Stimulated activated CD4-positive, alpha-beta T cell treated with anti-CD3 and anti-CD28 coated beads, Interleukin-2, amount 100 ng/mL, for 24 hours (primary cell): ENCODE measurements at regions not wholly inside any gene's neighbourhood (a gene's known extent, or its start where the extent isn't known, plus 50 kb on each side); places are given as distances from the start of the nearest gene placed in this dataset.
"Not testable (repeated sequence)": the region's sequence is repeated elsewhere in the genome, so short reads cannot be mapped to it uniquely, and the experiment has no call there.

Source experiments
- DNase-seq, 2 donors: peaks; one replicate each; pipeline ENCODE4 v3.0.0-alpha.2; 2020

DNA sequence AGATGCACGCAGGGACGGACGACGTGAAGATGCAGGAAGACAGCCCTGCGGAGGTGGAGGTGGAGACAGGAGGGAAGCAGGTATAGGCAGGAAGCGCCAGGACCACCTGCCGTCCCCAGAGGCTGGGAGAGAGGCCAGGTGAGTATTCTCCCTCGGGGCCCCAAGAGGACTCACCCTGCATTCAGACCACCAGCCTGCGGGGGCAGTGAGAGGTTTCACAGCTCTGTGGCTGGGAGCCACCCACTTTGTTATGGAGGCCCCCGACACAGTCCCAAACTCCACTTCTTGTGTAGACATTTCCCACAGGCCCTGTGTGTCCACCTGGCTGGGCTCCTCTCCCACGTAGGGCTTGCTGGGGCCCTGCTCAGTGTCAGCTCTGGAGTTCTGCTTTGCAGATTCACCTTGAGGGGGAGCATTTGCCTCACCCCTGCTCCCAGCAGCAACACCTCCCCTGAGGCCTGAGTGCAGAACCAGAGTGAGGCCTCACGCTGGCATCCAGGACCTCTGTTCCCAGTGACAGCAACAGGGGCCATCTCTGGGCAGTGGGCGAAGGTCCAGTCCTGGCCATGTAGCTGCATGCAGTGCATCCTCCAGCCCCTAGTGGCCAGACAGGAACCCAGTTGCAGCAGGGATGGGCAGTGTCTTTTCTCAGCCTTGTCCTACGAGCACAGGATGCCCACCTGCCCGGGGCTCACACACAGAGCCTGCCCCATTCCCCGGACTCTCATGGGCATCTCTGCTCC is 119.4 kb upstream of the IQSEC1 start:
- no peak for DNase-seq

DNA sequence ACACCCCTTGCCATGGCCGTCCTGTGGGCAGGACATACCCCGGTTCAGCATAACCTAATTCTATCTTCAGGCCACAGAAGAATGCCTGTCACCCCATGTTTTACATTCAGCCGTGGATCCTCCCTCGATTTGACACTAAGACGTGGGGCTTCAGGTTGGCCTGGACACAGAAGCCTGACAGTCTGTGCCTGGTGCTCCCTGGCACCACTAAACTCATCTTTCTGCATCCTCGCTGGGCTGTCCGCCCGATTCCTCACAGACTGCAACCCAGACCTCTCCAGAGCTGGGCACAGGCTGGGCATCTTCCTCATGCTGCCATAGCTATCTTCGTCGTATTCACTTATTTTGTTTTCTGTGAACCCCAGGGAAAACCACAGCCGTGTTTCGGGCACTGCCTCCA is 117.8 kb upstream of the IQSEC1 start:
- no peak for DNase-seq

GRCh38 chr3:13190378-13190765 is 117.1 kb upstream of the IQSEC1 start:
- no peak for DNase-seq

DNA sequence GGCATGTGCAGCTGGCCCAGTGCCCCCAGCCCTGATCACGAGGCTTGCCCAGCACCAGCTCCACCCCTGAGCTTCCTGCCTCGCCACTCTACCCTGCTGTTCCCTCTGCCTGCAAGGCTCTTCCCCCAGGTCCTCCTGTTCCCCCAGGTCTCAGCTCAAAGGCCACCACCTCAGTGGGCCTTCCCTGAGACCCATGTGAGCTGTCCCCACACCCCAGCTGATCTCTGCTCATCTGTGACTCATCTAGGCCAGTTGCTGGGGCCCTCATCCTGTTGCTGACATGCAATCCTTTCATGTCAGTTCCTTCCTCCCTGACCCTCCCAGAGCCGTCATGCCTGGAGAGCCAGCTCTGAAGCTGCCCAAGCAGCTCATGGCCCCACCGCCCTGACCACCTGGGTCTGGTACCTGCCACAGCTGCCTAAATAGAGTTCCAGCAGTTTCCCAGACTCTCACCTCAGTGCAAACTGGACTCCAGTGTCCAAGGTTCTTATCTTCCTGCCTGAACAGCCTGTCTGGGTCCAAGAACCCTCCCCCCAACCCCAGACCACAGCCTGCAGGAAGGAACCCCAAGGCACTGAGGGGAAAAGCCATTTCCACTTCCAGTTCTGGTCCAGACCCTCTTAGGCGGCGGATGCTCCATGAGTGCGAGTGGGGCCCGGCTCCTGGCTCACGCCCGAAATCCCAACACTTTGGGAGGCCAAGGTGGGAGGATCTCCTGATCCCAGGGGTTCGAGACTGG is 116.6 kb upstream of the IQSEC1 start:
- no peak for DNase-seq

GRCh38 chr3:13188975-13189374 is 115.7 kb upstream of the IQSEC1 start:
- DNase-seq = no peak

DNA sequence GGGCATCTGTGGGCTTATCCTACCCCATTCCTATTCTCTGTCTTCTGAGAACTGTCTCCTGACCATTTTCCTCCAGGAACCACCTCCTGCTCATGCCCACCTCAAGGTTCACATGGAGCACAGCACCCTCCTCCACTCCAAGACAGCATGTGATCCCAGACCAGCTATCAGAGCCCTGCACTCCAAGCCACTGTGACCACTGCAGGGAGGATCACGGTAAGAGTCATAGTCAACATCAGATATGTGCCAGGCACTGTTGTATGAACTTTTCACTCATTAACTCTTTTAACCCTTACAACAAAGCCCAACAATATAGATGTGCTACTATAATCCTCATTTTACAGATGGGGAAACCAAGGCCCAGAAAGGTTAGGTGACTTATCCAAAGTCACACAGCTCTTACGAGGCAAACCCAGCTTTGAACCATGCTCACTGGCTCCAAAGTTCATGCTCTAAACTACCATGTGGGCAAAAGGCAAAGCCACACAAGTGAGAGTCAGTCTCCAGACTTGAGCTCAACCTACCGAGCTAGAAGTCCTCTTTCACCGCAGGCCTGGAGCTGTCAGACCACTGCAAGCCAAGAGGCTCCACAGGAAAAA is 115.1 kb upstream of the IQSEC1 start:
- DNase-seq = no peak

- no peak for DNase-seq
These were observed 114.4 kb upstream of the IQSEC1 start for GRCh38 chr3:13187593-13187992.

DNA sequence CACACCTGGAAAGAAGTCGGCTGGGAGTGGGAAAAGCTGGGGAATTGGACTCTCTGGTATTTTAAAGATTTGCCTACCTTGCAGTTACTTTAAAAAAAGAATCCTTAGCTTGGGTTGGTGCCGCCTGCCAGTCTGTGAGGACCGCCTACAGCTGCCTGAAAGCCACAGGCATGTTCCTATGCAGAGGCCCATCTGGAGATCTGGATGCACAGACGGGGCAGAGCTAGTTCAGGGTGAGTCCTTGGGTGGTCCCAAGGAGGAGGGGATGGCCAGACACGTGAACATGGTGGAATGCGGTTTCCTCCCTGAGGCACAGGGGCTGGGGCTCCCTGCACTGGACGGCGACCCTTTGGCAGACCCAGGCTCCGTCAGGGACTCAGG is 113.2 kb upstream of the IQSEC1 start:
- DNase-seq = no peak

DNA sequence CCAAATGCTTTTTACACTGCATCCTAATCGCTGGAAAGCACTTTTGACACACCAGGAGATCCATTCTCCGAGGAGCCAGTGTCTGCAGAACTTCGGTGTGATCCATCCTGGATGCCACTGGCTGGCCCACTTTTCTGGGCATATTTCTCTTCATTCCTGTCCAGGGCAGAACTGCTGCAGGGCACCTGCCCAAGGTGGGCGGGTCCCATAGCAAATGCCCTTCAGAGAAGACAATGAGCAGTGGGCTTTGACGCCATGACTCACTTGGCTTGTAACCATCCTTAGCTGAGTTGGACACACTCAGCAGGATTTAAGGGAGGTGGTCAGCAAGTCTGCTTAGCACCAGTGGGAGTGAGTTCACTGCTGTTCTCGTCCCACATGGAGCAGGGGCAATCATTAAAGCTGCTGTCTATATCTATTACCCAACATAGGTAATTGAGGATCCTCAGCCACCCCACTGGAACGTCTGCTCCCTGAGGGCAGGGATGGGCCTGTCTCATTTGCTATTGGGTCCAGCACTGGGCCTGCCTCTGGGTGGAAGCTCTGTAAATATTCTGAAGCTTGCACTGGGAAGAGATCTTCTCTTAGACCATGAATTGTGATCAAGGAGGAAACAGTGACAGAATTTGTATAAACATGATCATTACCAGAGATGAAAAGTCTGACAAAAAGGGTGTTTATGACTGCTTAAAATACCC is 112.7 kb upstream of the IQSEC1 start:
- DNase-seq = no peak

DNA sequence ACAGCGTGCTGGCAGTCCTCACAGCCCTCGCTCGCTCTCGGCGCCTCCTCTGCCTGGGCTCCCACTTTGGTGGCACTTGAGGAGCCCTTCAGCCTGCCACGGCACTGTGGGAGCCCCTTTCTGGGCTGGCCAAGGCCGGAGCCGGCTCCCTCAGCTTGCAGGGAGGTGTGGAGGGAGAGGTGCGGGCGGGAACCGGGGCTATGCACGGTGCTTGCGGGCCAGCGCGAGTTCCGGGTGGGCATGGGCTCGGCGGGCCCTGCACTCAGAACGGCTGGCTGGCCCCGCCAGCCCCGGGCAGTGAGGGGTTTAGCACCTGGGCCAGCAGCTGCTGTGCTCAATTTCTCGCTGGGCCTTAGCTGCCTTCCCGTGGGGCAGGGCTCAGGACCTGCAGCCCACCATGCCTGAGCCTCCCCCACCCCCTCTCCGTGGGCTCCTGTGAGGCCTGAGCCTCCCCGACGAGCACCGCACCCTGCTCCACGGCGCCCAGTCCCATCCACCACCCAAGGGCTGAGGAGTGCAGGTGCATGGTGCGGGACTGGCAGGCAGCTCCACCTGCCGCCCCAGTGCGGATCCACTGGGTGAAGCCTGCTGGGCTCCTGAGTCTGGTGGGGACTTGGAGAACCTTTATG is 106.5 kb upstream of the IQSEC1 start:
- DNase-seq = not testable (repeated sequence)

GRCh38 chr3:13179181-13179580 is 106.0 kb upstream of the IQSEC1 start:
- no peak for DNase-seq

GRCh38 chr3:13178107-13178506 is 104.9 kb upstream of the IQSEC1 start:
- no peak for DNase-seq

GRCh38 chr3:13177641-13178040 is 104.4 kb upstream of the IQSEC1 start:
- DNase-seq = no peak

GRCh38 chr3:13177236-13177635 is 104.0 kb upstream of the IQSEC1 start:
- DNase-seq = no peak

DNA sequence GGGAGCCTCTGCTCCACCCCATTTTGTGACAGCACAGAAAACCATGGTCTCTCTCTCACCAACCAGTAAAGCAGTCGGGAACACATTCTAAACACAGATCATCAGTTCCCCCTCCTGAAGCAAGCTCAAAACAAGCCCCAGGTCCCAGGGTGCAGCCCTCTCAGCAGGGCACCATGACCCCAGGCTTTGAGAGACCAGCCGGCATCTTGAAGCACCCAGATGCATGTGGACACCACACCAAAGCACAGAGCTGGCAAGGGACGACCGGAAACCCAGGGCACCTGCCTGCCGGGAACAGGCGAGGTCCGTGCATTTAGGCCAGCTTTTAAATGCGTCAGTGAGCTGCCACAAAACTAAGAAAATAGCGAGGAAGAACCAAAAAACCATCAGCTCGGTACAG is 103.2 kb upstream of the IQSEC1 start:
- DNase-seq = no peak

- DNase-seq = no peak
These were observed 101.5 kb upstream of the IQSEC1 start for GRCh38 chr3:13174803-13175135.

GRCh38 chr3:13174011-13174802 is 101.0 kb upstream of the IQSEC1 start:
- no peak for DNase-seq

DNA sequence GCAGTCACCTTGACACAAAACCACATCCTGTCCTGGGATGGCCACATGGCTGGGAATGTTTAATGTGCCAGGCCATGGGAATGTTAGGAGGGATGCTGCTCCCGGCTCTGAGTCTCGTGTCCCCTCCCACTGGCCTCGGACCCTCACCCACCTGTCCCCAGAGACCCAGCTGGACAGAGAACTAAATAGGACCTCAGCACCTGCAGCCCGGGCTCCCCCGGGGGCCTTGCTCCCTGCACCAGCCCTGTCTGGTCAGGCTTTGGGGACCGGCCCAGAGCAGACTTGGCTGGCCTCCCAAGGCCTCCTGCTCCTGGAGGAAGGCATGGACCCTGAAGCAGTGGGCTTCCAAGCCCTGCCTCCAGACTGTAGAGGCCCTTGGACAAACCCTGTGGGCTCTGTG is 100.0 kb upstream of the IQSEC1 start:
- DNase-seq = no peak

GRCh38 chr3:13172644-13173013 is 99.4 kb upstream of the IQSEC1 start:
- DNase-seq = no peak

GRCh38 chr3:13171704-13172643 is 98.7 kb upstream of the IQSEC1 start:
- DNase-seq = no peak

GRCh38 chr3:13170317-13170716 is 97.1 kb upstream of the IQSEC1 start:
- no peak for DNase-seq
